ENCODE measurements at regions not wholly inside any gene's neighbourhood (a gene's known extent, or its start where the extent isn't known, plus 50 kb on each side); places are given as distances from the start of the nearest gene placed in this dataset.
A peak's percentile ranks its signal among the peaks of the same experiment; 100 is the strongest.

DNA sequence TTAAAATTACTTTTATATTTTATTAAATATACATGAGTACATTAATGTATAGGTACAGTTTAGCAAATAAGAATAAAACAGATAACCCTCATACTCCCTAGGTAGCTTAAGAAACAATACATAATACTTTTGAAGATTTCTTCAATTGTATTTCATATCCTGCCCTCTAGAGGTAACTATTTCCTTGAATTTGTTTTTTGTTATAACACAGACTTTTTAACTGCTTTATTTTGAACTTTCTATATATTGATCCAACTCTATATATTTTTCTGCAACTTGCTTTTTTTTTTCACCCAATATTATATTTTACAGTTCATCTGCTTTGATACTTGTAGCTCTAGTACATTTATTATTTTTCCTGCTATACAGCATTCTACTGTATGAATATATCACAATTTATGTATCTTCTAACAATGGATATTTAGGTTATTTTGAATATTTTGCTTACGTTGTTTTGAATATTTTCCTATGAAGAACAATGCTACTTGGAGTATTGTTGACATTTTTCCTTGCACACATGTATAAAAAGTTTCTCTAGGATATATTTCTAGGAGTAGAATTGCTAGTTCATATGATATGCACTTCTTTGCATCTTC is 72.8 kb upstream of the ABCD2 start:
- no peak for TF ChIP-seq MXI1 (IDR thresholded peaks at IDR 0.05; ENCODE audit: low read depth, low read length)
- TF ChIP-seq, protein P1, sequence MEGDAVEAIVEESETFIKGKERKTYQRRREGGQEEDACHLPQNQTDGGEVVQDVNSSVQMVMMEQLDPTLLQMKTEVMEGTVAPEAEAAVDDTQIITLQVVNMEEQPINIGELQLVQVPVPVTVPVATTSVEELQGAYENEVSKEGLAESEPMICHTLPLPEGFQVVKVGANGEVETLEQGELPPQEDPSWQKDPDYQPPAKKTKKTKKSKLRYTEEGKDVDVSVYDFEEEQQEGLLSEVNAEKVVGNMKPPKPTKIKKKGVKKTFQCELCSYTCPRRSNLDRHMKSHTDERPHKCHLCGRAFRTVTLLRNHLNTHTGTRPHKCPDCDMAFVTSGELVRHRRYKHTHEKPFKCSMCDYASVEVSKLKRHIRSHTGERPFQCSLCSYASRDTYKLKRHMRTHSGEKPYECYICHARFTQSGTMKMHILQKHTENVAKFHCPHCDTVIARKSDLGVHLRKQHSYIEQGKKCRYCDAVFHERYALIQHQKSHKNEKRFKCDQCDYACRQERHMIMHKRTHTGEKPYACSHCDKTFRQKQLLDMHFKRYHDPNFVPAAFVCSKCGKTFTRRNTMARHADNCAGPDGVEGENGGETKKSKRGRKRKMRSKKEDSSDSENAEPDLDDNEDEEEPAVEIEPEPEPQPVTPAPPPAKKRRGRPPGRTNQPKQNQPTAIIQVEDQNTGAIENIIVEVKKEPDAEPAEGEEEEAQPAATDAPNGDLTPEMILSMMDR (IDR thresholded peaks at IDR 0.05 in 2 of 3, conservative IDR thresholded peaks at IDR 0.05 in 1 of 3; ENCODE audit: control insufficient read depth in 2 of 3, extremely low read depth in 1 of 3, insufficient read depth in 1 of 3, low read depth in 3 of 3, low read length in 3 of 3) = peak in 1 of 3 experiments; percentile 17; a peak in 2 of 6 replicates
- TF ChIP-seq POLR2AphosphoS5 (IDR thresholded peaks at IDR 0.05; ENCODE audit: low read length) = no peak
- TF ChIP-seq WRNIP1 (IDR thresholded peaks at IDR 0.05; ENCODE audit: borderline replicate concordance, low read depth, low read length) = no peak
